GM12892 (cell line): ENCODE measurements at regions not wholly inside any gene's neighbourhood (a gene's known extent, or its start where the extent isn't known, plus 50 kb on each side); places are given as distances from the start of the nearest gene placed in this dataset.
"Not testable (repeated sequence)": the region's sequence is repeated elsewhere in the genome, so short reads cannot be mapped to it uniquely, and the experiment has no call there.

Experiments
- POLR2AphosphoS5 ChIP-seq: IDR thresholded peaks from 2 replicates; pipeline ENCODE4 v1.6.1; 2011; ENCODE audit warnings: low read depth, low read length, control low read depth
- TAF1 ChIP-seq: IDR thresholded peaks from 2 replicates; pipeline ENCODE4 v1.6.1; 2011; ENCODE audit warnings: low read depth, mild to moderate bottlenecking, control low read depth, low read length, borderline replicate concordance

- not testable (repeated sequence) for TF ChIP-seq TAF1, POLR2AphosphoS5
These were observed 793.0 kb downstream of the EPHA4 start for GRCh38 chr2:220779076-220779475.
